Ishikawa (cell line): ENCODE measurements at regions not wholly inside any gene's neighbourhood (a gene's known extent, or its start where the extent isn't known, plus 50 kb on each side); places are given as distances from the start of the nearest gene placed in this dataset.

ENCODE experiments used
- EP300 ChIP-seq: IDR thresholded peaks from 2 replicates; pipeline ENCODE4 v1.6.1; 2012; ENCODE audit warnings: borderline replicate concordance
- RAD21 ChIP-seq: IDR thresholded peaks from 2 replicates; pipeline ENCODE4 v1.6.1; 2012; ENCODE audit warnings: low read depth
- TAF1 ChIP-seq: IDR thresholded peaks from 2 replicates; pipeline ENCODE4 v1.6.1; 2012; ENCODE audit warnings: low read depth, mild to moderate bottlenecking
- TCF12 ChIP-seq: IDR thresholded peaks from 2 replicates; pipeline ENCODE4 v1.6.1; 2012; ENCODE audit warnings: low read depth

GRCh38 chr2:123481406-123481805 is 543.7 kb upstream of the CNTNAP5 start:
- TF ChIP-seq TAF1: no peak
- TF ChIP-seq EP300: no peak
- TF ChIP-seq TCF12: no peak
- TF ChIP-seq RAD21: no peak
